NB4 (cell line): ENCODE measurements at regions not wholly inside any gene's neighbourhood (a gene's known extent, or its start where the extent isn't known, plus 50 kb on each side); places are given as distances from the start of the nearest gene placed in this dataset.

Experiments
- CTCF ChIP-seq: IDR thresholded peaks from one replicate; pipeline ENCODE4 v1.5.1; 2012; ENCODE audit warnings: low read depth, low read length
- MAX ChIP-seq: IDR thresholded peaks from 2 replicates; pipeline ENCODE4 v1.6.1; 2011; ENCODE audit warnings: low read depth, low read length
- MYC ChIP-seq: IDR thresholded peaks from 2 replicates; pipeline ENCODE4 v1.6.1; 2011; ENCODE audit warnings: low read depth, low read length
- POLR2A ChIP-seq: IDR thresholded peaks from 2 replicates; pipeline ENCODE4 v1.6.1; 2011; ENCODE audit warnings: mild to moderate bottlenecking; ENCODE audit not compliant: insufficient read length; ENCODE audit errors: extremely low read depth

GRCh38 chr3:4153771-4154170 is 149.4 kb upstream of the SETMAR start:
- TF ChIP-seq CTCF (no peak), POLR2A (no peak), MYC (no peak), MAX (no peak)
